ENCODE measurements at regions not wholly inside any gene's neighbourhood (a gene's known extent, or its start where the extent isn't known, plus 50 kb on each side); places are given as distances from the start of the nearest gene placed in this dataset.
A peak's percentile ranks its signal among the peaks of the same experiment; 100 is the strongest.

DNA sequence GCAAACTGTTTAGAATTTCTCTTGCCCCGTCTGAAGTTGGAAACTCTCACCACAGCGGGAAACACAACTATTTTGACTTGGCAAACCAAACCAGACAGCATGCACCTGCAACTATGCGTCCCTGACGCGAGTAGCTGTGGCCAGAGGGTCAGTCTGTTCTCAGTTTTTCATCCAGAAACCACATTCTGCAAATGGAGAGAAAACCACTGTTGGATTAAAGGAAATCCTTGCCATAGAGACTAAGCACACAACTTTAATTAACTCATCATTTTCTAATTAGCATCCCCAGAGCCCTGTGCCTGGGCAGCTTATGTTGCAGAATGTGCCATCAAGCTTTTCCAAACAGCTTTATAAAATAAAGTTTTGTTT lies 415.7 kb upstream of the TCF4 start:
- Mint-ChIP-seq H3K4me3 (ENCODE audit: low read depth) (no peak overlapping the region), H3K27ac (no peak overlapping the region), H3K27me3 (no peaks in the 10 kb centered on the region), H3K4me1 (ENCODE audit: low read depth) (peaks cover 5% of the 10 kb centered on the region), H3K36me3 (ENCODE audit: insufficient read depth) (no peaks in the 10 kb centered on the region), H3K9me3 (ENCODE audit: low read depth) (no peaks in the 10 kb centered on the region)
- DNase-seq (ENCODE audit: low spot score, unreplicated experiment), result no peak
- TF ChIP-seq, protein P1, sequence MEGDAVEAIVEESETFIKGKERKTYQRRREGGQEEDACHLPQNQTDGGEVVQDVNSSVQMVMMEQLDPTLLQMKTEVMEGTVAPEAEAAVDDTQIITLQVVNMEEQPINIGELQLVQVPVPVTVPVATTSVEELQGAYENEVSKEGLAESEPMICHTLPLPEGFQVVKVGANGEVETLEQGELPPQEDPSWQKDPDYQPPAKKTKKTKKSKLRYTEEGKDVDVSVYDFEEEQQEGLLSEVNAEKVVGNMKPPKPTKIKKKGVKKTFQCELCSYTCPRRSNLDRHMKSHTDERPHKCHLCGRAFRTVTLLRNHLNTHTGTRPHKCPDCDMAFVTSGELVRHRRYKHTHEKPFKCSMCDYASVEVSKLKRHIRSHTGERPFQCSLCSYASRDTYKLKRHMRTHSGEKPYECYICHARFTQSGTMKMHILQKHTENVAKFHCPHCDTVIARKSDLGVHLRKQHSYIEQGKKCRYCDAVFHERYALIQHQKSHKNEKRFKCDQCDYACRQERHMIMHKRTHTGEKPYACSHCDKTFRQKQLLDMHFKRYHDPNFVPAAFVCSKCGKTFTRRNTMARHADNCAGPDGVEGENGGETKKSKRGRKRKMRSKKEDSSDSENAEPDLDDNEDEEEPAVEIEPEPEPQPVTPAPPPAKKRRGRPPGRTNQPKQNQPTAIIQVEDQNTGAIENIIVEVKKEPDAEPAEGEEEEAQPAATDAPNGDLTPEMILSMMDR (IDR thresholded peaks at IDR 0.05; ENCODE audit: unreplicated experiment), result no peak

DNA sequence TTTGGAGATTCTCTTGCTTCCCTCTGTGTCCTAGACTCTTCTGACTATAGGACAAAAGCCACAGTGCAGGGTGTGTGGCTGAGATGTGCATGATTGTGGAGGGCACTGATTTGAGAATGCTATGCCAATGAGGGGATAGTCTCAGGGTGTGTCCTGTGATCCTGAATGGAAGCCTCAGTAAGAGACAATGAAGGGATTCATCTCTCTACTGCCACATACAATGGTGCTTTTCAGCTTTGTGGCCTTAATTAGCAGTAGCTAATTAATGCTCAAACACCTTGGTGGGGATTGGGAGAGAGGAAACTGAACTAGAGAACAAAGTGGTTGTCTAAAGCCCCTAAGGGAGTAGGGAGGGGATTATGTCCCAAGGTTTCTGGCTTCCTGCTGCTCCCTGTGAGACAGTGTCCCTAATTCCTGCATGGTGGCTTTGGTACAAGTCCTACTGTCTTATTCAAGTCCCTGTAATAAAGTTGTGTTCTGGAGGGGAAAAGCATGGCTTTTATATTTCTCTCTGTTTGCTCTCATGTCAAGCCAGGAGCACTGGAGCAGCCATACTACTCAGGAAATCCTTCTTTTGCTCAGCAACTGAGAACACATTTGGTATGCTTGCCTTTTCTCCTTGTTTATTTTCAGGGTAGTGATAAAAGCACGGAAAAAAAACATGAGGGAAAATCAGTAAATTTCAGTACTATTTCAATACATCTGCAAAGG lies 415.2 kb upstream of the TCF4 start:
- no peak overlapping the region for H3K4me3 Mint-ChIP-seq (ENCODE audit: low read depth)
- TF ChIP-seq, protein P1 (IDR thresholded peaks at IDR 0.05; ENCODE audit: unreplicated experiment), result no peak
- no peak for DNase-seq (ENCODE audit: low spot score, unreplicated experiment)

DNA sequence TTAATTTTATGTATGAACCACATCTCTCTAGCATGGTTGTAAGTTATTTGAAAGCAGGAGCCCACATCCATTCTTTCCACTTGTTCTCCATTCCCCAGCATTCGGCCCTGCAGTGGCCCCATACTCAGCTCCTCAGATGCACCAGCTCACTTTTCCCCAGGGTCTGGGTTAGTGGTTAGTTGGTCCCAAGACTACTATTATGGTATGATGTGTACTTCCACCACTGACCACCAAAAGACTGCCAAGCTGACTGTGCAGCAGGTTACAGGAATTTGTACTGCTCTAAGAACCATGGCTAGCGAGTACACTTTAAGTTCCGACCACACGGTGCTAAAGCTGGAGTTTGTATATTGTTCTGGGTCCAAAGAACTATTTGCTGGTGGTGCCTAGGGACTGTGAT lies 413.6 kb upstream of the TCF4 start:
- Mint-ChIP-seq H3K36me3 (ENCODE audit: insufficient read depth) (no peaks in the 10 kb centered on the region), H3K4me3 (ENCODE audit: low read depth) (no peak overlapping the region), H3K27me3 (peaks cover 7% of the 10 kb centered on the region), H3K4me1 (ENCODE audit: low read depth) (peaks cover 5% of the 10 kb centered on the region), H3K27ac (no peak overlapping the region), H3K9me3 (ENCODE audit: low read depth) (no peaks in the 10 kb centered on the region)
- no peak for DNase-seq (ENCODE audit: low spot score, unreplicated experiment)
- TF ChIP-seq, protein P1 (IDR thresholded peaks at IDR 0.05; ENCODE audit: unreplicated experiment), result peak; percentile 12

More for the DNA sequence above, 415.2 kb upstream of the TCF4 start:
- Mint-ChIP-seq H3K9me3 (ENCODE audit: low read depth) (no peaks in the 10 kb centered on the region), H3K27ac (no peak overlapping the region), H3K27me3 (no peaks in the 10 kb centered on the region), H3K4me1 (ENCODE audit: low read depth) (peaks cover 5% of the 10 kb centered on the region), H3K36me3 (ENCODE audit: insufficient read depth) (no peaks in the 10 kb centered on the region)

DNA sequence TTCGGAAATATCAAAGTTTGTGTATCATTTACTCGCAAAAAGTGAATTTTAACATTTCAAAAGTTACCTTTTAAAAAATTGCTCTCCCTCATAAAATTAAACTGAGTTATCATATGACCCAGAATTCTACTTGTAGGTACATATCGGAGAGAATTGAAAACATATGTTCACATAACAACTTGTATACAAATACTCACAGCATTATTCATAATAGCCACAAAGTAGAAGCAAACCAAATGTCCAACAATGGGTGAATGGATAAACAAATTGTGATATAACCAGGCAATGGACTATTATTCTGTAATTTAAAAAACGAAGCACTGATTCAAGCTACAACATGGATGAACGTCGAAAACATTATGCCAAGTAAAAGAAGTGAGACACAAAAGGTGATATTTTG lies 412.0 kb upstream of the TCF4 start:
- Mint-ChIP-seq H3K27me3 (peaks cover 7% of the 10 kb centered on the region), H3K36me3 (ENCODE audit: insufficient read depth) (no peaks in the 10 kb centered on the region), H3K9me3 (ENCODE audit: low read depth) (no peaks in the 10 kb centered on the region), H3K4me1 (ENCODE audit: low read depth) (peaks cover 5% of the 10 kb centered on the region), H3K27ac (no peak overlapping the region), H3K4me3 (ENCODE audit: low read depth) (no peak overlapping the region)
- DNase-seq (ENCODE audit: low spot score, unreplicated experiment), result no peak
- TF ChIP-seq, protein P1 (IDR thresholded peaks at IDR 0.05; ENCODE audit: unreplicated experiment), result no peak

DNA sequence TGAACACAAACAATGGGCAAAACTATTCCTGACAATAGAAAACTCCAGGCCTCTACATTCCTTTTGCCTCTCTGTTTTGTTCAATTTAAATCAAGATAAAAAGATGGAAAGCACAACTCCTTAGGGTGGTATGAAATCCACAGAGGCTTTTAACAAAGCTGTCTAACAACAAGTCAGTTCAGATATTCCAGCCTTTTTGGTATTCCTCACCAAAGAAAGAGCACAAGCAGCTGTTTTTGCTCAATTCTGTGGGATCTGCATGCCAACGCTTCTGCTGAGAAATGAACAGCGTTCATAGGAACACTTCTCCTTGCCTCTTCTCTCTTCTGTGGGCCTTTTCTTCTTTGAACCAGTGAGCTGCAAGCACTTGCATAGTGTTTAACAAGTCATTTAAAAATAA lies 411.6 kb upstream of the TCF4 start:
- DNase-seq (ENCODE audit: low spot score, unreplicated experiment), result no peak
- peaks cover 5% of the 10 kb centered on the region for H3K4me1 Mint-ChIP-seq (ENCODE audit: low read depth)

More for the DNA sequence above, 411.6 kb upstream of the TCF4 start:
- H3K27me3 Mint-ChIP-seq, result peaks cover 7% of the 10 kb centered on the region
- H3K27ac Mint-ChIP-seq, result no peak overlapping the region
- no peaks in the 10 kb centered on the region for H3K36me3 Mint-ChIP-seq (ENCODE audit: insufficient read depth)
- TF ChIP-seq, protein P1 (IDR thresholded peaks at IDR 0.05; ENCODE audit: unreplicated experiment), result no peak
- H3K9me3 Mint-ChIP-seq (ENCODE audit: low read depth), result no peaks in the 10 kb centered on the region
- no peak overlapping the region for H3K4me3 Mint-ChIP-seq (ENCODE audit: low read depth)

Measured in progenitor cell of endocrine pancreas (in vitro differentiated cells).